Sigmoid colon (tissue), 4 donors: ENCODE measurements at regions not wholly inside any gene's neighbourhood (a gene's known extent, or its start where the extent isn't known, plus 50 kb on each side); places are given as distances from the start of the nearest gene placed in this dataset.

Experiments
- EP300 ChIP-seq, 4 donors: sonication (generic); formaldehyde crosslinking; IDR thresholded peaks; one replicate each; pipeline ENCODE4 v1.6.1; 2017; ENCODE audit warnings: antibody characterized with exemption in 4 of 4
- POLR2AphosphoS5 ChIP-seq, 4 donors: sonication (generic); formaldehyde crosslinking; IDR thresholded peaks; one replicate each; pipeline ENCODE4 v1.6.1; 2017; ENCODE audit warnings: antibody characterized with exemption in 4 of 4

DNA sequence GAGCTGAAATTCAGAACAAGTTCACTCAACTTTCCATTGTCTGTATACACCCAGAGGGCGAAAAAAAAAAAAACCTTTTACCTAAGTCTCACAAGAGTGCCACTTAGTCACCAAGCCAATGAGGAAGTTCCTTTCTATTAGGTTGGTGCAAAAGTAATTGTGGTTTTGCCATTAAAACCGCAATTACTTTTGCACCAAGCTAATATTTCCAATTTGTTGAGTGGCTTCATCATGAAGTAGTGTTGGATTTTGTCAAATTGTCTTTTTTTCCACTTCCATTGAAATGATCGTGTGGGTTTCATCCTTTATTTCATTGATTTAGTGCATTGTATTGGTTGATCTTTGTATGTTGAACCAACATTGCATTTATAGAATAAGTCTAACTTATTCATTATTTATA, 253.9 kb downstream of the ZIC4 start:
- no peak for TF ChIP-seq EP300 (IDR thresholded peaks at IDR 0.05)
- no peak for TF ChIP-seq POLR2AphosphoS5 (IDR thresholded peaks at IDR 0.05)
